ENCODE measurements at regions not wholly inside any gene's neighbourhood (a gene's known extent, or its start where the extent isn't known, plus 50 kb on each side); places are given as distances from the start of the nearest gene placed in this dataset.
"Not testable (repeated sequence)": the region's sequence is repeated elsewhere in the genome, so short reads cannot be mapped to it uniquely, and the experiment has no call there.

- intact Hi-C loops (cut with micrococcal nuclease; ENCODE audit: unreplicated experiment) = no loop called here
- TF ChIP-seq EZH2 (IDR thresholded peaks at IDR 0.05; ENCODE audit: low read depth) (no peak), CTCF (conservative IDR thresholded peaks at IDR 0.05) (no peak)
- H3K36me3 ChIP-seq (ENCODE audit: low read depth) = no peaks in the 10 kb centered on the region
- no peaks in the 10 kb centered on the region for H3K27me3 ChIP-seq (ENCODE audit: insufficient read depth, low read depth)
- no peaks in the 10 kb centered on the region for H3K9me2 ChIP-seq (ENCODE audit: insufficient read depth)
- POLR2A ChIA-PET (ENCODE audit: unreplicated experiment) = no interaction called here
- CTCF ChIA-PET = no interaction called here
- no peaks in the 10 kb centered on the region for H3K79me2 ChIP-seq (ENCODE audit: low read depth)
- no peaks in the 10 kb centered on the region for H3K4me1 ChIP-seq (replicated peaks; ENCODE audit: insufficient read depth)
- peak overlapping the region; percentile 6; the same call in 1 of the 2 replicates for H2AFZ ChIP-seq
- no peak for DNase-seq
- no TSS peak for BruUV-seq (replicated peaks)
- H3K9me3 ChIP-seq (ENCODE audit: insufficient read depth, low read depth) = 0 out of 2 replicates have a peak, but pooled peaks cover 3% of the 10 kb centered on the region
- H3F3A ChIP-seq (ENCODE audit: insufficient read depth, low read depth) = no peaks in the 10 kb centered on the region
- H3K27ac ChIP-seq = no peak overlapping the region
- no peaks in the 10 kb centered on the region for H4K20me1 ChIP-seq (ENCODE audit: insufficient read depth)
- H3K4me2 ChIP-seq = no peak overlapping the region
- no peak overlapping the region for H3K4me3 ChIP-seq
Measured at GRCh38 chr6:126888727-126889725, 229.4 kb upstream of the RSPO3 start.

GRCh38 chr6:126890055-126890454, 228.4 kb upstream of the RSPO3 start:
- H3K27ac ChIP-seq = no peak overlapping the region
- H3K4me1 ChIP-seq (replicated peaks; ENCODE audit: insufficient read depth) = no peaks in the 10 kb centered on the region
- CTCF ChIA-PET = no interaction called here
- TF ChIP-seq CTCF (conservative IDR thresholded peaks at IDR 0.05) = no peak
- no peak for TF ChIP-seq EZH2 (IDR thresholded peaks at IDR 0.05; ENCODE audit: low read depth)
- intact Hi-C loops (cut with micrococcal nuclease; ENCODE audit: unreplicated experiment) = no loop called here
- H3K36me3 ChIP-seq (ENCODE audit: low read depth) = no peaks in the 10 kb centered on the region
- no peak overlapping the region for H3K4me3 ChIP-seq
- H3K4me2 ChIP-seq = no peak overlapping the region
- H4K20me1 ChIP-seq (ENCODE audit: insufficient read depth) = no peaks in the 10 kb centered on the region
- no peaks in the 10 kb centered on the region for H3F3A ChIP-seq (ENCODE audit: insufficient read depth, low read depth)
- no peak overlapping the region for H2AFZ ChIP-seq
- POLR2A ChIA-PET (ENCODE audit: unreplicated experiment) = no interaction called here
- H3K79me2 ChIP-seq (ENCODE audit: low read depth) = no peaks in the 10 kb centered on the region
- no peaks in the 10 kb centered on the region for H3K9me3 ChIP-seq (ENCODE audit: insufficient read depth, low read depth)
- no peak for DNase-seq
- no peaks in the 10 kb centered on the region for H3K27me3 ChIP-seq (ENCODE audit: insufficient read depth, low read depth)
- no peaks in the 10 kb centered on the region for H3K9me2 ChIP-seq (ENCODE audit: insufficient read depth)
- no TSS peak for BruUV-seq (replicated peaks)

GRCh38 chr6:126891158-126891557, 227.3 kb upstream of the RSPO3 start:
- DNase-seq = no peak
- Histone ChIP-seq H3K79me2 (ENCODE audit: low read depth) (no peaks in the 10 kb centered on the region), H3K4me3 (no peak overlapping the region), H3K27ac (no peak overlapping the region), H3K9me3 (ENCODE audit: insufficient read depth, low read depth) (no peaks in the 10 kb centered on the region), H3K9me2 (ENCODE audit: insufficient read depth) (no peaks in the 10 kb centered on the region), H4K20me1 (ENCODE audit: insufficient read depth) (no peaks in the 10 kb centered on the region), H3K36me3 (ENCODE audit: low read depth) (no peaks in the 10 kb centered on the region), H3K4me2 (no peak overlapping the region), H3F3A (ENCODE audit: insufficient read depth, low read depth) (no peaks in the 10 kb centered on the region), H3K4me1 (replicated peaks; ENCODE audit: insufficient read depth) (no peaks in the 10 kb centered on the region), H3K27me3 (ENCODE audit: insufficient read depth, low read depth) (no peaks in the 10 kb centered on the region), H2AFZ (no peak overlapping the region)
- BruUV-seq (replicated peaks) = no TSS peak
- TF ChIP-seq CTCF (conservative IDR thresholded peaks at IDR 0.05) = no peak
- no peak for TF ChIP-seq EZH2 (IDR thresholded peaks at IDR 0.05; ENCODE audit: low read depth)
- POLR2A ChIA-PET (ENCODE audit: unreplicated experiment) = no interaction called here
- intact Hi-C loops (cut with micrococcal nuclease; ENCODE audit: unreplicated experiment) = no loop called here
- CTCF ChIA-PET = no interaction called here

- H3K36me3 ChIP-seq (ENCODE audit: low read depth); H3K4me2 ChIP-seq; H3K9me2 ChIP-seq (ENCODE audit: insufficient read depth); H4K20me1 ChIP-seq (ENCODE audit: insufficient read depth); POLR2A ChIA-PET (ENCODE audit: unreplicated experiment); DNase-seq; H2AFZ ChIP-seq; intact Hi-C loops (cut with micrococcal nuclease; ENCODE audit: unreplicated experiment); H3K27ac ChIP-seq; H3K9me3 ChIP-seq (ENCODE audit: insufficient read depth, low read depth); H3K4me1 ChIP-seq (replicated peaks; ENCODE audit: insufficient read depth); H3K4me3 ChIP-seq; CTCF ChIA-PET; BruUV-seq (replicated peaks); H3F3A ChIP-seq (ENCODE audit: insufficient read depth, low read depth); H3K27me3 ChIP-seq (ENCODE audit: insufficient read depth, low read depth); H3K79me2 ChIP-seq (ENCODE audit: low read depth): not testable (repeated sequence)
Measured at GRCh38 chr6:126892869-126893268, 225.6 kb upstream of the RSPO3 start.

All from PC-9 (cell line).